IPS-18c (cell line): ENCODE measurements at regions not wholly inside any gene's neighbourhood (a gene's known extent, or its start where the extent isn't known, plus 50 kb on each side); places are given as distances from the start of the nearest gene placed in this dataset.

Source experiments
- H3K4me3 ChIP-seq: 2 replicates; pipeline ENCODE4 v1.7.0; 2013; ENCODE audit warnings: low read depth, mild to moderate bottlenecking, low read length, moderate library complexity; ENCODE audit not compliant: insufficient read depth
- H3K9me3 ChIP-seq: one replicate; pipeline ENCODE4 v1.6.1; 2013; ENCODE audit warnings: mild to moderate bottlenecking, low read length, moderate library complexity; ENCODE audit not compliant: control insufficient read depth, insufficient read depth

DNA sequence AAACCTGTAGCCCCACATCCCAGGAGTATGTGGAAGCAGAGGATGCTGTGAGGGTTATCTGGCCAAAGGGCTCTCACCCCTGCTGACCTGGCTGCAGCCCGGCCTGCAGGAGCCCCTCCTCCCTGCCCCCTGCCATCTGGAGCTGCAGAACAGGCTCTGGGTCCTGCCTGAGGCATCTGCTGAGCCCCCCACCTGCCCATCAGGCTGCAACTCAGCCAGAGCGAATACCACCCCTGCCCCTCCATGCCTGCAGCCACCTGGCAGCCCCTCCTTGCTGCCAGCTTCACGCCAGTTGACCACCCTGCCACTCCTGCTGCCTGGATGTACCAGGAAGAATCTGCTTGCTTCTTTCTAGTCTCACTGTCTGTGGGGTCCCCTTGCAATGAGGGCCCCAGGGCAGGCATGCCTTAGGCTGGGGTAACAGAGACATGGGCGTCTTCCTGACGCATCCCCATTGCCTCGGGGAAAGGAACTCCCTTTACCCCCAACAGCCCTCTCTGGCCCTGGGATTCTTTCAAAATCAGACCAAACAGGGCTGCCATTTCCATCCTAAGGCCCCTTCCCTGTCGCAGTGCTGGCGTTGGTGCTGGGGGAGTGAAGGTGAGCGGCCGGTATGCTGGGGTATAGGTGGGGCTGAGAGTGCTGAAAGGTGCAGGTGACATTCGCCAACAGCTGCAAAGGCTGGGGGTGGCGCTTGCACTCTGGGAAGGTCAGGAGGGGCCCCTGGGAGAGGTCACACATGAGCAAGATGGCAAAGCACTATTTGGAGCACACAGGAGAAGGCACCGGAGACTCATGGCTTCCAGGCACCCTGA is 1334.6 kb downstream of the TBC1D22A start:
- no peak overlapping the region for H3K4me3 ChIP-seq
- H3K9me3 ChIP-seq = no peaks in the 10 kb centered on the region

GRCh38 chr22:48096411-48096810 is 1334.0 kb downstream of the TBC1D22A start:
- H3K9me3 ChIP-seq = no peaks in the 10 kb centered on the region
- H3K4me3 ChIP-seq = no peak overlapping the region

- no peak overlapping the region for H3K4me3 ChIP-seq
- no peaks in the 10 kb centered on the region for H3K9me3 ChIP-seq
Observed at GRCh38 chr22:48093981-48094380, 1331.5 kb downstream of the TBC1D22A start.

DNA sequence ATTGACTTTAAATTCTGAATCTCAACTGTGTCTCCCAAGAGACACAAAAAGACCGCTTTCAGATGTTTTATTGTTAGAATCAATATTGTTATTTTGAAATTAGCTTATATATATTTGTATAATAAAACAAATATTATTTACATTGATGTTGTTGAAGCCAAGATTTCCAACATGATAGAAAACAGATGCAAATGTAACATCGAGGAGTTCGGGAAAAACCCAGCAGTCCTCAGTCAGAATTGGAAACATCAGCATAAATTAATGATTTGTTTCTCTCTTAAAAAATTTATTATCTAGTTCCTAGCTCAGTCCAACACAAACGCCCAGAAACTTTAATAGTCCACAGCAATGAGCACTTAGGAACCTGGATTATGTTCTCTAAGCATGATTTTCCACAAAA is 1330.4 kb downstream of the TBC1D22A start:
- Histone ChIP-seq H3K4me3 (no peak overlapping the region), H3K9me3 (no peaks in the 10 kb centered on the region)

- Histone ChIP-seq H3K9me3 (no peaks in the 10 kb centered on the region), H3K4me3 (no peak overlapping the region)
Observed at GRCh38 chr22:48091656-48092223, 1329.3 kb downstream of the TBC1D22A start.

DNA sequence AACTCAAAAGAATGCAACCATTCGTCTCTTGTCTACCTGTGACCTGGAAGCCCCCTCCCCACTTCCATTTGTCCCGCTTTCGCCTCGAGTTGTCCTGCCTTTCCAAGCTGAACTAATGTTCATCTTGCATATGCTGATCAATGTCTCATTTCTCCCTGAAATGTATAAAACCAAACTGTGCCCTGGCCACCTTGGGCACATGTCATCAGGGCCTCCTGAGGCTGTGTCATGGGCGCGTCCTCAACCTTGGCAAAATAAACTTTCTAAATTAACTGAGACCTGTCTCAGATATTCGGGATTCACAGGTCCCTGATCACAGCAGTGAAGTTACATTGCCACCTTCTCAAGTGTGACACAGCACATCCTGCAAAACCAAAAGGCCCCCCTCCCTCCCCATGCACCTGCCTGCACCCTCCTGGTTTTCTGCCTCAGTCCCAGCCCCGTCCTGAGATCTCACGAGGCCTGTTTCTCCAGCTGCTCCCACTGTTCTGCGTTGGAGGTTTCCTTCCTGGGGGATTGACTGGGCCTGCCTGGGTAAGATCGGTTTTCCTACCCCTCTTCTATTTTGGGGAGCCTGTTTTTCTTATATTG is 1328.7 kb downstream of the TBC1D22A start:
- Histone ChIP-seq H3K4me3 (no peak overlapping the region), H3K9me3 (no peaks in the 10 kb centered on the region)

- Histone ChIP-seq H3K9me3 (no peaks in the 10 kb centered on the region), H3K4me3 (no peak overlapping the region)
Observed at GRCh38 chr22:48090332-48090672, 1327.9 kb downstream of the TBC1D22A start.

GRCh38 chr22:48089601-48090331 is 1327.3 kb downstream of the TBC1D22A start:
- Histone ChIP-seq H3K9me3 (no peaks in the 10 kb centered on the region), H3K4me3 (no peak overlapping the region)

DNA sequence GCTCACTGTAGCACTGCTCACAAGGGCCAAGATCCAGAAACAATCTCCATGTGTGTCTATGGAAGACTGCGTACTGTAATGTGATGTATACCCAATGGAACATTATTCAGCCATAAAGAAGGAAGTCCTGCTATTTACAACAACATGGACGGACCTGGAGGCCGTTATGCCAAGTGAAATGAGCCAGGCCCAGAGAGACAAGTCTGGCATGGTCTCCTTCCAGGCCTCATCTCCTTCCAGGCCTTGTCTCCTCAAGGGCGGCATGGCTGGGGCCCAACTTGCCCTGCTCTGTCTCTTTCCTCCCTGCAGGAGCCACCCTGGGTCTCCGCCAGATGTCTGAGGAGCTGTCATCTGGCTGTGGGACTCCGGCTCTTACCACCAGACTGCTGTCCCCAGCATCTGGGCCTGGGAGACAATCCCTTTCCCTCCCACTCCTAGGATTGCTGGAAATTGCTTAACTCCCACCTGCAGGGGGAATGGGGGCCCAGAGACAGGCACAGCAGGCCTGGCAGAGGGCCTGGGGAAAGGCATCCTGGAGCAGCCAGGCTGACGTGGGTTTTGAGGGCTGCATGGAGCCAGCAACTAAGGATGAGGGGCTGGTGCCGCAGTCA is 1326.6 kb downstream of the TBC1D22A start:
- Histone ChIP-seq H3K4me3 (no peak overlapping the region), H3K9me3 (no peaks in the 10 kb centered on the region)

DNA sequence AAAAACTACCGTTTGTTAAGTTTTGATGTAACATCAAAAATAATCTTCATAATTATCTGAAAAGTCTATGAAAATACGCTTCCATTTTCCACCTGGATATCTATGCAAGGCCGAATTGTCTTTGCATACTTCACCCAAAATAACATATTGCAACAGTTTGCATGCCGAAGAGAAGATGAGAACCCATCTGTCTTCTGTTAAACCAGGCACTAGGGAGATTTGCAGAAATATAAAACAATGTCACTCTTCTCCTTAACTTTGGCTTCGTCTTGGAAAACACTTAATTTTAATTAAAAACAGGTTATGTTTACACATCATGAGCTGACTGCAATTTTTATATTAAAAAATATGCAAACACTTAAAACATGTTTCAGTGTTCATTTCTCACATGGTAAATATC is 1325.8 kb downstream of the TBC1D22A start:
- H3K9me3 ChIP-seq = no peaks in the 10 kb centered on the region
- H3K4me3 ChIP-seq = no peak overlapping the region

- Histone ChIP-seq H3K9me3 (no peaks in the 10 kb centered on the region), H3K4me3 (no peak overlapping the region)
Observed at GRCh38 chr22:48085901-48086645, 1323.6 kb downstream of the TBC1D22A start.

DNA sequence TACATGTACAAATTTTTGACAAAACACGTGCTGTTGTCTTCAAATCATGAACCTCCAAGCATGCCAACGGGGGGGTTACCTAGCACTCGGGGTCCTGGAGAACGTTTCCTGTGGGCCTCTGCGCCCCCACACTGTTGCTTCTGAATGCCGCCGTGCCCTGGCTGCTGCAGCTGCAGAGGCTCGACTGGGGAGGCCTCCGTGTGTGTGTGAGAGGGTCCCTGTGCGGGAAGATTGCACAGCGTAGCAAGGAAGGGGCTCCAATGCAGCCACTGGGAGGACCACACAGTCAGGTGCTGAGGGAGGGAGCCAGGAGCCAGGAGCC is 1322.2 kb downstream of the TBC1D22A start:
- H3K4me3 ChIP-seq = no peak overlapping the region
- no peaks in the 10 kb centered on the region for H3K9me3 ChIP-seq

GRCh38 chr22:48084041-48084728 is 1321.7 kb downstream of the TBC1D22A start:
- no peaks in the 10 kb centered on the region for H3K9me3 ChIP-seq

GRCh38 chr22:48083502-48083901 is 1321.1 kb downstream of the TBC1D22A start:
- no peak overlapping the region for H3K4me3 ChIP-seq
- H3K9me3 ChIP-seq = no peaks in the 10 kb centered on the region

More at GRCh38 chr22:48084041-48084728, 1321.7 kb downstream of the TBC1D22A start:
- H3K4me3 ChIP-seq = no peak overlapping the region

- Histone ChIP-seq H3K9me3 (no peaks in the 10 kb centered on the region), H3K4me3 (no peak overlapping the region)
Observed at GRCh38 chr22:48082284-48082683, 1319.8 kb downstream of the TBC1D22A start.

DNA sequence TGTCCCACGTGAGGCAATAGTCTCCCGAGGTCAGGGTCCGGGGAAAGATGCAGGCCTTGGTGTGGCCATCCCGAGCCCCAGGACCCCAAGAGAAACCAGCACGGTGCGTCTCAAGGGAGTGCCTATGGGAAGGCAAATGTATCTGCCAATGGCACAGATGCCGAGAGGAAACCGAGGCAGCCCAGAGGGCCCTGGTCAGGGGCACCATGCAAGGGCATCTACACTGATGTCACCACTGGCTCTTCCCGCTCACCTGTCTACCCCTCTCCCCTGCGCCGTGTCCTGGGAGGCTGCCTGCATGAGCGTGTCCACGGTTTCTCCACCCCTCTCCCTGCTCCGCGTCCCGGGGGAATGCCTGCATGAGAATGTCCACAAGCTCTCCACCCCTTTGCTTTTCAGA is 1318.8 kb downstream of the TBC1D22A start:
- H3K4me3 ChIP-seq = no peak overlapping the region
- H3K9me3 ChIP-seq = no peaks in the 10 kb centered on the region
